ENCODE measurements at regions not wholly inside any gene's neighbourhood (a gene's known extent, or its start where the extent isn't known, plus 50 kb on each side); places are given as distances from the start of the nearest gene placed in this dataset.

DNA sequence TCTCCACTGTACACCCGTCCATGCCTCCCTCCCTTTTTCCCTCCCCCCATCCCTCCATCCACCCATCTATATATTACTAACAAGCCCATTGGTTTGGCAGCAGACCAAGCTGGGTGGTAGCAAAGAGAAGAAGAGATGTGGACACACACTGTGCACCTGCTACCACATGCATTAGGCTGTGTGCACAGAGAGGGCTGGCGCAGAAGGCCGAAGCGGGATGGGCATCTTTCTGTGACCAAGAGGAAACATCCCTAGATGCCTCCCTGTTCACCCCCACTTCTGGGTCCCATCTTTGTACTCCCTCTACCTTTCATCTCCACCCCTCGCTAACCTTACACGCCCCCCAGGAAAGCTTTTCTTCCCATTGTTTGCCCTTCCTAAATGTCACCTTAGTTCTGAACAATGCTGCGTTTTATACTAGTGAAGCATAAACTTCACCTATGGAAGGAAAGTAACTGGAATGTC, 64.9 kb upstream of the AFDN start:
- H3K4me2 ChIP-seq (ENCODE audit: extremely low read depth, insufficient read depth, low read length): no peak overlapping the region
- no peak overlapping the region for H2AFZ ChIP-seq (ENCODE audit: low read length)
- no peaks in the 10 kb centered on the region for H4K20me1 ChIP-seq (ENCODE audit: control insufficient read depth, extremely low read depth, insufficient read depth, low read length)
- H3K4me3 ChIP-seq (replicated peaks in 1 of 4; ENCODE audit: control extremely low read depth in 1 of 4, insufficient read depth in 1 of 4, low read depth in 3 of 4, low read length in 4 of 4): no peak overlapping the region
- no peaks in the 10 kb centered on the region for H3K79me2 ChIP-seq (ENCODE audit: control insufficient read depth, insufficient read depth, low read length)
- no peak for DNase-seq (ENCODE audit: low read depth in 2 of 2)
- H3K9me3 ChIP-seq (ENCODE audit: control insufficient read depth, insufficient read depth, low read depth, low read length): no peaks in the 10 kb centered on the region
- no peak overlapping the region for H3K9ac ChIP-seq (ENCODE audit: insufficient read depth, low read length)
- no peaks in the 10 kb centered on the region for H3K36me3 ChIP-seq (ENCODE audit: control insufficient read depth, insufficient read depth, low read length)
- no peak overlapping the region for H3K27ac ChIP-seq (ENCODE audit: insufficient read depth, low read length)
- H3K27me3 ChIP-seq (ENCODE audit: control insufficient read depth, insufficient read depth, low read length): no peaks in the 10 kb centered on the region
- TF ChIP-seq, protein P1, sequence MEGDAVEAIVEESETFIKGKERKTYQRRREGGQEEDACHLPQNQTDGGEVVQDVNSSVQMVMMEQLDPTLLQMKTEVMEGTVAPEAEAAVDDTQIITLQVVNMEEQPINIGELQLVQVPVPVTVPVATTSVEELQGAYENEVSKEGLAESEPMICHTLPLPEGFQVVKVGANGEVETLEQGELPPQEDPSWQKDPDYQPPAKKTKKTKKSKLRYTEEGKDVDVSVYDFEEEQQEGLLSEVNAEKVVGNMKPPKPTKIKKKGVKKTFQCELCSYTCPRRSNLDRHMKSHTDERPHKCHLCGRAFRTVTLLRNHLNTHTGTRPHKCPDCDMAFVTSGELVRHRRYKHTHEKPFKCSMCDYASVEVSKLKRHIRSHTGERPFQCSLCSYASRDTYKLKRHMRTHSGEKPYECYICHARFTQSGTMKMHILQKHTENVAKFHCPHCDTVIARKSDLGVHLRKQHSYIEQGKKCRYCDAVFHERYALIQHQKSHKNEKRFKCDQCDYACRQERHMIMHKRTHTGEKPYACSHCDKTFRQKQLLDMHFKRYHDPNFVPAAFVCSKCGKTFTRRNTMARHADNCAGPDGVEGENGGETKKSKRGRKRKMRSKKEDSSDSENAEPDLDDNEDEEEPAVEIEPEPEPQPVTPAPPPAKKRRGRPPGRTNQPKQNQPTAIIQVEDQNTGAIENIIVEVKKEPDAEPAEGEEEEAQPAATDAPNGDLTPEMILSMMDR (conservative IDR thresholded peaks at IDR 0.05 in 1 of 2, IDR thresholded peaks at IDR 0.05 in 1 of 2; ENCODE audit: low read depth in 1 of 2, low read length in 2 of 2): no peak
- TF ChIP-seq EZH2 (IDR thresholded peaks at IDR 0.05; ENCODE audit: low read length, missing control alignments): no peak
- H3K4me1 ChIP-seq (ENCODE audit: control insufficient read depth, extremely low read depth, insufficient read depth, low read length): no peaks in the 10 kb centered on the region

DNA sequence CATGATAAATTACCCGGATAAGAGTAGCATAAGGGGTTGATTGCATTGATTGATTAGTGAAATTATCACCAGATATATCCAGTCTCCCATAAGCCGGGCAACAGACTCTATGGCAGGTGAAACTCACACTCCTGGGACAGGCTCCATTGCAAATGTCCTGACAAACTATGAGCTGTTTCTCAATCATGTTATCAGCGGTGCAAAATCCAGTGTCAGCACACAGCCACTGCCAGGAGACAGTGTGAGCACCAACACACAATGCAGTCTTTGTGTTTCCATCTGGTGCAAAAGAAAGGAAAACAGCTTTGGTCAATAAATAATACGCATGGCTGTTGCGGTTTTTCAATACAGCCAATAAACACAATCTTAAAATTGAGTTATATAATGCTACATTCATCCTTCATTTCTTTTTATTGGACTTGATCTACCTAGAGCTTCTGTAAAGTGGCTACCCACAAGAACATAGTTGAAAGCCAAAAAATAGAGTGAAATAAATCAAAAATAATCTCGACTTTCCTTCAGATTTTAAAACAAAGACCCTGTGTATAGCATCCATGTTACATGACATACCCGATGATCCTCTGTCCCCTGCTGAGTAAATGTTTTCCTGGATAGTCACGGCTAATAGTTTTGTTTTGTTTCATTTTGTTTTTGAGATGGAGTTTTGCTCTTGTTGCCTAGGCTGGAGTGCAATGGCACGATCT, 64.3 kb upstream of the AFDN start:
- Histone ChIP-seq H3K27ac (ENCODE audit: insufficient read depth, low read length) (no peak overlapping the region), H2AFZ (ENCODE audit: low read length) (no peak overlapping the region), H3K9me3 (ENCODE audit: control insufficient read depth, insufficient read depth, low read depth, low read length) (no peaks in the 10 kb centered on the region), H3K9ac (ENCODE audit: insufficient read depth, low read length) (no peak overlapping the region), H3K4me1 (ENCODE audit: control insufficient read depth, extremely low read depth, insufficient read depth, low read length) (no peaks in the 10 kb centered on the region), H3K4me2 (ENCODE audit: extremely low read depth, insufficient read depth, low read length) (no peak overlapping the region), H3K27me3 (ENCODE audit: control insufficient read depth, insufficient read depth, low read length) (no peaks in the 10 kb centered on the region), H3K79me2 (ENCODE audit: control insufficient read depth, insufficient read depth, low read length) (no peaks in the 10 kb centered on the region), H3K4me3 (replicated peaks in 1 of 4; ENCODE audit: control extremely low read depth in 1 of 4, insufficient read depth in 1 of 4, low read depth in 3 of 4, low read length in 4 of 4) (no peak overlapping the region), H4K20me1 (ENCODE audit: control insufficient read depth, extremely low read depth, insufficient read depth, low read length) (no peaks in the 10 kb centered on the region), H3K36me3 (ENCODE audit: control insufficient read depth, insufficient read depth, low read length) (no peaks in the 10 kb centered on the region)
- DNase-seq (ENCODE audit: low read depth in 2 of 2): no peak
- no peak for TF ChIP-seq EZH2 (IDR thresholded peaks at IDR 0.05; ENCODE audit: low read length, missing control alignments)
- TF ChIP-seq, protein P1 (conservative IDR thresholded peaks at IDR 0.05 in 1 of 2, IDR thresholded peaks at IDR 0.05 in 1 of 2; ENCODE audit: low read depth in 1 of 2, low read length in 2 of 2): no peak

DNA sequence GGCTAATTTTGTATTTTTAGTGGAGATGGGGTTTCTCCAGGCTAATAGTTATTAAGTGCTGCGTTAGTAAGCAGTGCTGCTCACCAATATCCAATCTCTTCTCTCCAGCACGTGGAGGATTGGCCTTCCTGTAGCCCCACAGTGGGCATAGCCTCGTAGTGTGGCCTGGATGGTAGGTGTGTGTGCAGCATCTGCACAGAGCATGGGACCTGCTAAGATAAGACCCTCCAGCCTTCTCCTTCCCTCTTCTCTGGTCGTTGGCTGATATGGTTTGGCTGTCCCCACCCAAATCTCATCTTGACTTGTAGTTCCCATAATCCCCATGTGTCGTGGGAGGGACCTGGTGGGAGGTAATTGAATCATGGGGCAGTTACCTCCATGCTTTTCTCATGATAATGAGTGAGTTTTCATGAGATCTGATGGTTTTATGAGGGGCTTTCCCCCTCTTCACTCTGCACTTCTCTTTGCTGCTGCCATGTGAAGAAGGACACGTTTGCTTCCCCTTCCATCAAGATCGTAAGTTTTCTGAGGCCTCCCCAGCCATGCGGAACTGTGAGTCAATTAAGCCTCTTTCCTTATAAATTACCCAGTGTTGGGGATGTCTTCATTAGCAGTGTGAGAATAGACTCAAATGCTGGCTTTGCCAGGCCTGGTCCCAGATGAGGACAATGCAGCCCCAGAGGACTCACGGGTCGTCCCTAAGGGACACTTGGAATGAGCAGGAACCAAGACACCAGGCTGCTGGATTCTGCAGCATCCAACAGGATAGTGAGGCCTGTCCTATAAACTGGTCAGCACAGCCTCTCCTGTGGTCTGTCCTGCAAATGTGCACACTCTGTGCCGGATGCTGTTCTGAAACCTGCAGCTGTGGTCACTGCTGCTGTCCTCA, 63.4 kb upstream of the AFDN start:
- no peaks in the 10 kb centered on the region for H3K79me2 ChIP-seq (ENCODE audit: control insufficient read depth, insufficient read depth, low read length)
- TF ChIP-seq EZH2 (IDR thresholded peaks at IDR 0.05; ENCODE audit: low read length, missing control alignments): no peak
- TF ChIP-seq, protein P1 (conservative IDR thresholded peaks at IDR 0.05 in 1 of 2, IDR thresholded peaks at IDR 0.05 in 1 of 2; ENCODE audit: low read depth in 1 of 2, low read length in 2 of 2): no peak
- no peaks in the 10 kb centered on the region for H3K27me3 ChIP-seq (ENCODE audit: control insufficient read depth, insufficient read depth, low read length)
- H4K20me1 ChIP-seq (ENCODE audit: control insufficient read depth, extremely low read depth, insufficient read depth, low read length): no peaks in the 10 kb centered on the region
- no peak overlapping the region for H3K4me2 ChIP-seq (ENCODE audit: extremely low read depth, insufficient read depth, low read length)
- H3K9ac ChIP-seq (ENCODE audit: insufficient read depth, low read length): no peak overlapping the region
- no peak for DNase-seq (ENCODE audit: low read depth in 2 of 2)
- no peaks in the 10 kb centered on the region for H3K36me3 ChIP-seq (ENCODE audit: control insufficient read depth, insufficient read depth, low read length)
- H3K27ac ChIP-seq (ENCODE audit: insufficient read depth, low read length): no peak overlapping the region
- no peaks in the 10 kb centered on the region for H3K9me3 ChIP-seq (ENCODE audit: control insufficient read depth, insufficient read depth, low read depth, low read length)
- H3K4me3 ChIP-seq (replicated peaks in 1 of 4; ENCODE audit: control extremely low read depth in 1 of 4, insufficient read depth in 1 of 4, low read depth in 3 of 4, low read length in 4 of 4): no peak overlapping the region
- no peak overlapping the region for H2AFZ ChIP-seq (ENCODE audit: low read length)
- no peaks in the 10 kb centered on the region for H3K4me1 ChIP-seq (ENCODE audit: control insufficient read depth, extremely low read depth, insufficient read depth, low read length)

Data from fibroblast of lung (primary cell).